ENCODE measurements at regions not wholly inside any gene's neighbourhood (a gene's known extent, or its start where the extent isn't known, plus 50 kb on each side); places are given as distances from the start of the nearest gene placed in this dataset.

- no peaks in the 10 kb centered on the region for H3K27me3 ChIP-seq (ENCODE audit: control insufficient read depth, insufficient read depth, low read length)
- H3K36me3 ChIP-seq (ENCODE audit: control insufficient read depth, low read depth, low read length), result no peaks in the 10 kb centered on the region
- H3K9me3 ChIP-seq (ENCODE audit: control insufficient read depth, low read depth, low read length), result no peaks in the 10 kb centered on the region
- no peak overlapping the region for H3K27ac ChIP-seq (ENCODE audit: low read length)
- H3K4me1 ChIP-seq (ENCODE audit: control insufficient read depth, low read depth, low read length), result no peaks in the 10 kb centered on the region
- H3K9ac ChIP-seq (ENCODE audit: low read length), result no peak overlapping the region
- H3K4me3 ChIP-seq (ENCODE audit: low read length), result no peak overlapping the region
These were observed 347.5 kb upstream of the RBMS3 start for GRCh38 chr3:28933337-28933736.

- H3K36me3 ChIP-seq (ENCODE audit: control insufficient read depth, low read depth, low read length), result no peaks in the 10 kb centered on the region
- H3K9me3 ChIP-seq (ENCODE audit: control insufficient read depth, low read depth, low read length), result no peaks in the 10 kb centered on the region
- H3K27me3 ChIP-seq (ENCODE audit: control insufficient read depth, insufficient read depth, low read length), result no peaks in the 10 kb centered on the region
- no peak overlapping the region for H3K9ac ChIP-seq (ENCODE audit: low read length)
- H3K4me1 ChIP-seq (ENCODE audit: control insufficient read depth, low read depth, low read length), result no peaks in the 10 kb centered on the region
- H3K4me3 ChIP-seq (ENCODE audit: low read length), result no peak overlapping the region
- H3K27ac ChIP-seq (ENCODE audit: low read length), result no peak overlapping the region
These were observed 346.6 kb upstream of the RBMS3 start for GRCh38 chr3:28934126-28934813.

DNA sequence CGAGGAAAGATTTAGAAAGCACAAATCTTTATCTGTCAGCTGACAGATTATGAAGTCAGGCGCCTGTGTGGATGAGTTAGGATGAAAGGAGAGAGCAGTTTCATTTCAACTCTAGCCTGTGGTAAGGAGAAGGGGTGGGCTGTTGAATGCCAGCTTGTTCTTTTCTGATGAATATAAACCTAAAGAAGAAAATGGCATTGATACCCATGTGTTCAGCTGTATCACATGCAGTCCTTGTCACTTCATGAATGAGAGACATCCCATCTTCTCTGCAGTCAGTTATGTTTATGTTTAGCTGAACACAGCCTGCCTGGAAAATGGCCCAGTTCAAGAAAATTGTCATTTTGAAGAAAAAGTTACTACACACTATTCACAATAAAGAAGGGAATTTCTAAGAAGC is 345.7 kb upstream of the RBMS3 start:
- no peaks in the 10 kb centered on the region for H3K36me3 ChIP-seq (ENCODE audit: control insufficient read depth, low read depth, low read length)
- no peak overlapping the region for H3K27ac ChIP-seq (ENCODE audit: low read length)
- no peak overlapping the region for H3K9ac ChIP-seq (ENCODE audit: low read length)
- H3K4me3 ChIP-seq (ENCODE audit: low read length), result no peak overlapping the region
- H3K4me1 ChIP-seq (ENCODE audit: control insufficient read depth, low read depth, low read length), result no peaks in the 10 kb centered on the region
- H3K9me3 ChIP-seq (ENCODE audit: control insufficient read depth, low read depth, low read length), result no peaks in the 10 kb centered on the region
- no peaks in the 10 kb centered on the region for H3K27me3 ChIP-seq (ENCODE audit: control insufficient read depth, insufficient read depth, low read length)

DNA sequence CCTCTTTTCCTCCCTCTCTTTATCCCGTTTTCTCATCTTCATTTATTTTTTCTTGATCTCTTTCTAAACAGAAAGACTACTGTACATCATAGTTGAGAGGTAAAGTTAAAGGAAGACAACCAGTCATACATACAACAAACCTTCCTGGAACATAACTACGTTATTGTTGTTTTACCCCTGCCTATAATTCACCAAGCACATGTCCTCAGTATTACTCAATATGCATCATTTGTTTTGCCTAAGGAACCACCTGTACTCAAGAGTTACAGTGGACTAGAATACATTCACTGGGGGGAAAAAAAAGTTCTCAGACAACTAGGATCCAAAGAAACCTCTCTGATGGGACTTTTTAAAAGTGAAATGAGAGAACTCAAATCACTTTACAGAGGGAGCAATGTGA is 344.7 kb upstream of the RBMS3 start:
- no peaks in the 10 kb centered on the region for H3K9me3 ChIP-seq (ENCODE audit: control insufficient read depth, low read depth, low read length)
- no peaks in the 10 kb centered on the region for H3K27me3 ChIP-seq (ENCODE audit: control insufficient read depth, insufficient read depth, low read length)
- H3K36me3 ChIP-seq (ENCODE audit: control insufficient read depth, low read depth, low read length), result no peaks in the 10 kb centered on the region

GRCh38 chr3:28940530-28940929 is 340.3 kb upstream of the RBMS3 start:
- no peaks in the 10 kb centered on the region for H3K9me3 ChIP-seq (ENCODE audit: control insufficient read depth, low read depth, low read length)
- H3K4me3 ChIP-seq (ENCODE audit: low read length), result no peak overlapping the region
- no peak overlapping the region for H3K27ac ChIP-seq (ENCODE audit: low read length)
- no peak overlapping the region for H3K9ac ChIP-seq (ENCODE audit: low read length)
- H3K4me1 ChIP-seq (ENCODE audit: control insufficient read depth, low read depth, low read length), result peaks cover 4% of the 10 kb centered on the region
- no peaks in the 10 kb centered on the region for H3K36me3 ChIP-seq (ENCODE audit: control insufficient read depth, low read depth, low read length)
- H3K27me3 ChIP-seq (ENCODE audit: control insufficient read depth, insufficient read depth, low read length), result no peaks in the 10 kb centered on the region

More for the DNA sequence above, 344.7 kb upstream of the RBMS3 start:
- Histone ChIP-seq H3K27ac (ENCODE audit: low read length) (no peak overlapping the region), H3K4me1 (ENCODE audit: control insufficient read depth, low read depth, low read length) (no peaks in the 10 kb centered on the region), H3K4me3 (ENCODE audit: low read length) (no peak overlapping the region), H3K9ac (ENCODE audit: low read length) (no peak overlapping the region)

- no peak overlapping the region for H3K27ac ChIP-seq (ENCODE audit: low read length)
- no peaks in the 10 kb centered on the region for H3K27me3 ChIP-seq (ENCODE audit: control insufficient read depth, insufficient read depth, low read length)
- H3K9me3 ChIP-seq (ENCODE audit: control insufficient read depth, low read depth, low read length), result no peaks in the 10 kb centered on the region
- no peaks in the 10 kb centered on the region for H3K36me3 ChIP-seq (ENCODE audit: control insufficient read depth, low read depth, low read length)
- no peak overlapping the region for H3K4me3 ChIP-seq (ENCODE audit: low read length)
- peaks cover 4% of the 10 kb centered on the region for H3K4me1 ChIP-seq (ENCODE audit: control insufficient read depth, low read depth, low read length)
- no peak overlapping the region for H3K9ac ChIP-seq (ENCODE audit: low read length)
These were observed 339.9 kb upstream of the RBMS3 start for GRCh38 chr3:28940994-28941393.

DNA sequence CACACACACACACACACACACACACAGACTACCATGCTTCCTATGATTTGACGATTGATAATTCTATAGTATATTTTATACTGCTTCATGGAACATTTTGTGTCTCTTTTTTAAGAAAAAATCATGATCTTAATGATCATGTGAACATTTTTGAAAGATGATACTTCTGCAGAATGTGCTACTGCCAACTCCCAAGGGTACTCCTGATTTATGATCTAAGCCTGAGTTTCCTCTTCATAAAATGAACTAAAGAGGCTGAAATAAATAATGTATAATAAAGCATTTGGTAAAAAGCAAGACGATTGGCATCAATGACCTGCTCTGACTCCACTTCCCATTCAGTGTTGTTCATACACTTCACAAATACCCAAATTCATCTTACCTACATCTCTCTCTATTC is 333.8 kb upstream of the RBMS3 start:
- peaks cover 4% of the 10 kb centered on the region for H3K4me1 ChIP-seq (ENCODE audit: control insufficient read depth, low read depth, low read length)
- H3K9ac ChIP-seq (ENCODE audit: low read length), result no peak overlapping the region
- no peaks in the 10 kb centered on the region for H3K36me3 ChIP-seq (ENCODE audit: control insufficient read depth, low read depth, low read length)
- no peak overlapping the region for H3K4me3 ChIP-seq (ENCODE audit: low read length)
- no peaks in the 10 kb centered on the region for H3K9me3 ChIP-seq (ENCODE audit: control insufficient read depth, low read depth, low read length)
- no peak overlapping the region for H3K27ac ChIP-seq (ENCODE audit: low read length)
- no peaks in the 10 kb centered on the region for H3K27me3 ChIP-seq (ENCODE audit: control insufficient read depth, insufficient read depth, low read length)

DNA sequence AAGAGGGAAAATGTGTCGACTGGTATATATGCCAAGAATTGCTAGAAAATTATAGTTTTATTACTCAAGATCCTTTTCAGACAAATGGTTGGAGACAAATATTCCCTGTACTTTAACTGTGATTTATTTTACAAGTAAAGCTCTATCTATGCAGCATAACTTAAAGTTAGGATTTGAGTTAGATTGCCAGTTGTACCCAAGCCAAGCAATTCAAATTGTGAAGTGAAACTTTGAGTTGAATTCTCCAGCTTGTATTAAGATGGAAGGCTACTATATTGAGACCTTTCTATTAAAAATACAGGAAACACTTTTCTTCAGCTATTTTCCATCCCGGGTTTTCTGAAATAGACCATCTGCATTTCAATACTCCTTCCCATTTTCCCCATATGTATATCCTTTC is 333.1 kb upstream of the RBMS3 start:
- H3K36me3 ChIP-seq (ENCODE audit: control insufficient read depth, low read depth, low read length), result no peaks in the 10 kb centered on the region
- no peak overlapping the region for H3K4me3 ChIP-seq (ENCODE audit: low read length)
- H3K27ac ChIP-seq (ENCODE audit: low read length), result no peak overlapping the region
- H3K9me3 ChIP-seq (ENCODE audit: control insufficient read depth, low read depth, low read length), result no peaks in the 10 kb centered on the region
- H3K4me1 ChIP-seq (ENCODE audit: control insufficient read depth, low read depth, low read length), result peaks cover 4% of the 10 kb centered on the region
- no peak overlapping the region for H3K9ac ChIP-seq (ENCODE audit: low read length)
- no peaks in the 10 kb centered on the region for H3K27me3 ChIP-seq (ENCODE audit: control insufficient read depth, insufficient read depth, low read length)

- no peaks in the 10 kb centered on the region for H3K4me1 ChIP-seq (ENCODE audit: control insufficient read depth, low read depth, low read length)
- H3K4me3 ChIP-seq (ENCODE audit: low read length), result no peak overlapping the region
- no peaks in the 10 kb centered on the region for H3K36me3 ChIP-seq (ENCODE audit: control insufficient read depth, low read depth, low read length)
- H3K27me3 ChIP-seq (ENCODE audit: control insufficient read depth, insufficient read depth, low read length), result no peaks in the 10 kb centered on the region
- H3K9ac ChIP-seq (ENCODE audit: low read length), result no peak overlapping the region
- no peaks in the 10 kb centered on the region for H3K9me3 ChIP-seq (ENCODE audit: control insufficient read depth, low read depth, low read length)
- no peak overlapping the region for H3K27ac ChIP-seq (ENCODE audit: low read length)
These were observed 332.2 kb upstream of the RBMS3 start for GRCh38 chr3:28948685-28949084.

DNA sequence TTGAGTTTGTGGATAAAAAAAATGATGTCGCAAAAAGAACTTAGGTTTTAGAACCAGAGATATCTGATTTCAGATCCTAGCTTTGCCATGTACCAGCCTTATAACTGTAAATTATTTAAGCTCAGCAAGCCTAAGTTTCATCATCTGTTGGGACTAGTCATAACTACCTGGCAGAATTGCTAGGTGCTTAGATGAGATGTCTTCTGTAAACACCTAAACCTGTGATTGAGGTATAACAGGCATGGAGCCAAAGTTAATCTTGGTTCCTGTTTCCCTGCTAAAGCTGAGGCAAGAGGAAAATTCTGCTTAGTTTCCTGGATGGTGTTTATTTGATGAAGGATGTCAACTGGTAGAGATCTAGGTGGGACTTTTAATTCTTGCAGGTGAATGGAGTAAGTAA is 331.3 kb upstream of the RBMS3 start:
- no peak overlapping the region for H3K27ac ChIP-seq (ENCODE audit: low read length)
- no peak overlapping the region for H3K9ac ChIP-seq (ENCODE audit: low read length)
- H3K27me3 ChIP-seq (ENCODE audit: control insufficient read depth, insufficient read depth, low read length), result no peaks in the 10 kb centered on the region
- H3K36me3 ChIP-seq (ENCODE audit: control insufficient read depth, low read depth, low read length), result no peaks in the 10 kb centered on the region
- H3K4me3 ChIP-seq (ENCODE audit: low read length), result no peak overlapping the region
- no peaks in the 10 kb centered on the region for H3K4me1 ChIP-seq (ENCODE audit: control insufficient read depth, low read depth, low read length)
- H3K9me3 ChIP-seq (ENCODE audit: control insufficient read depth, low read depth, low read length), result no peaks in the 10 kb centered on the region

DNA sequence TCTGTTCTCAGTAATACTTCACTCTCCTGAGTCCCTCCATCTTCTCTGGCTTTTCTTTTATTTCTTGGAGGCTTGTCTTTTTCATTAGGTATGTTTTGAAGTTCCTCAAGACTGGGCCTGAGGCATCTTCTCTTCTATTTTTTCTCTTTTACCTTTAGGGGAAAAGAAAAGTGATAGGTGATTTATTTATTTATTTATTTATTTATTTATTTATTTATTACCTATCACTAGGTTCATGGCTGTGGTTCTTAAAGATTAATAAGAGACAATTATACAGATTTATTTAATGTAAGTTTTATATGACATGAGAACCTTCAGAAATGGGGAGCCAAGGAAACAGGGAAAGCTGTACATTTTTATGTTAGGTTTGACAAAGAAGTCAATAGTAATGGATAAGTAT is 330.3 kb upstream of the RBMS3 start:
- no peaks in the 10 kb centered on the region for H3K9me3 ChIP-seq (ENCODE audit: control insufficient read depth, low read depth, low read length)

GRCh38 chr3:28951772-28952556 is 328.9 kb upstream of the RBMS3 start:
- Histone ChIP-seq H3K4me3 (ENCODE audit: low read length) (no peak overlapping the region), H3K27ac (ENCODE audit: low read length) (no peak overlapping the region), H3K9ac (ENCODE audit: low read length) (no peak overlapping the region), H3K9me3 (ENCODE audit: control insufficient read depth, low read depth, low read length) (no peaks in the 10 kb centered on the region), H3K27me3 (ENCODE audit: control insufficient read depth, insufficient read depth, low read length) (no peaks in the 10 kb centered on the region), H3K36me3 (ENCODE audit: control insufficient read depth, low read depth, low read length) (no peaks in the 10 kb centered on the region), H3K4me1 (ENCODE audit: control insufficient read depth, low read depth, low read length) (no peaks in the 10 kb centered on the region)

More for the DNA sequence above, 330.3 kb upstream of the RBMS3 start:
- Histone ChIP-seq H3K9ac (ENCODE audit: low read length) (no peak overlapping the region), H3K4me3 (ENCODE audit: low read length) (no peak overlapping the region), H3K36me3 (ENCODE audit: control insufficient read depth, low read depth, low read length) (no peaks in the 10 kb centered on the region), H3K27ac (ENCODE audit: low read length) (no peak overlapping the region), H3K27me3 (ENCODE audit: control insufficient read depth, insufficient read depth, low read length) (no peaks in the 10 kb centered on the region), H3K4me1 (ENCODE audit: control insufficient read depth, low read depth, low read length) (no peaks in the 10 kb centered on the region)
